ENCODE measurements at regions not wholly inside any gene's neighbourhood (a gene's known extent, or its start where the extent isn't known, plus 50 kb on each side); places are given as distances from the start of the nearest gene placed in this dataset.

DNA sequence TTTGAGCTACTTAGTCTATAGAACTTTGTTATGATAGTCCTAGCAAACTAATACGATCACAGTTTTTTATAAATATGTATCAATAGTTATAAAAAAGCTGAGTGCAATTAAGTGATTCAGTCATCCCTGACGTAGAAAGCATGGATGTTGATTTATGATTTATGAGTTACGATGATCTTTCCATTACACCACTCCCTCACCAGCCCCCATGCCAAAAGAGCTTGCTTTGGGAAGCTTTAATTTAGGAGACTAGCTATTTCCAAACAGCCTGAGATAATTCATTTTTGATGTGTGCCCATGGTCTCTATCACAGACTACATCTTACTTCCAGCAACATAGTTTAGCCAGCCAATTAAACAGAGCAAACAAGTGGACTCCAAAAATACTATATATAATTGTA lies 256.8 kb downstream of the GABRG2 start:
- no peak for DNase-seq (ENCODE audit: low read depth)

DNA sequence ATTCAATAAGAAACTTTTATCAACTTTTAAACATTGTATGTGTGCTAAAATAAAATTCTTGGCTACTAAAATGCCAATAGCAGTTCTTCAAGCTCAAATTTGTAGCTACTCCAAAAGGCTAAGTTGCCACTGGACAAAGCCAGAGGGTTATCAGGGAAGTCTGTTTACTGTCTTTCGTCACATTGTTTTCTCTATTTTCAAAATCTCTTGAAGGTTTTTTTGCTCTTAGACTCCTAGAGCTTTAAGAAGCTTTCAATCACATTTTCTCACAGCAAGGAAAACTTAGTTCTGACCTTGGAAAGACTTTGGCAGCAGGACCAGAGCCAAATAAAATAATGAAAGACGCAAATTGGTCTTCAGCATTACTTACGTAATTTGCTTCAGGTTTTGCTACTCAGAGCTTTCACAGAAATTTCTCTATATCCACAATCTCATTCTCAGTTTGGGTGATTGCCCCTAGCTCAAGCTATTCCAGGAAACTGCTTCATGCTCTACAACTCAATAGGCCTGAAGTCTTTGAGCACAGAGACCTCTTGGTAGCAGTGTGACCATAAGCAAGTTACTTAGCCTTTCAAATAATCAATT lies 257.7 kb downstream of the GABRG2 start:
- no peak for DNase-seq (ENCODE audit: low read depth)

DNA sequence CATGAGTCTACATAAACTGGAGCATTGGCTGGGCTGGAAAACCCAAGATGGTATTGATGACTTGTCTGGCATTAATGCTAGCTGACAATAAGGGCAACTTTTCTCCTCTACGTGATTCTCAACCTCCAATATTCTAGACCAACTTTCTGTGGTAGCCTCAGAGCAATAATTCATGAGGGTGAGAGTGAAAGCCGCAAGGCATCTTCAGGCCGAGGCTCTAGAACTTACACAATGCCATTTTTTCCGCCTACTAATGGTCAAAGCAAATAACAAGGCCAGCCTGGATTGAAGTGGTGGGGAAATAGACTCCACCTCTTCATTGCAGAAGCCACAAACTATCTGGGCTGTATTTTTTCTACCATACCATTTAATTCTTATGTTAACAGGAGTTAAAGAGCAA lies 267.4 kb downstream of the GABRG2 start:
- no peak for DNase-seq (ENCODE audit: low read depth)

DNA sequence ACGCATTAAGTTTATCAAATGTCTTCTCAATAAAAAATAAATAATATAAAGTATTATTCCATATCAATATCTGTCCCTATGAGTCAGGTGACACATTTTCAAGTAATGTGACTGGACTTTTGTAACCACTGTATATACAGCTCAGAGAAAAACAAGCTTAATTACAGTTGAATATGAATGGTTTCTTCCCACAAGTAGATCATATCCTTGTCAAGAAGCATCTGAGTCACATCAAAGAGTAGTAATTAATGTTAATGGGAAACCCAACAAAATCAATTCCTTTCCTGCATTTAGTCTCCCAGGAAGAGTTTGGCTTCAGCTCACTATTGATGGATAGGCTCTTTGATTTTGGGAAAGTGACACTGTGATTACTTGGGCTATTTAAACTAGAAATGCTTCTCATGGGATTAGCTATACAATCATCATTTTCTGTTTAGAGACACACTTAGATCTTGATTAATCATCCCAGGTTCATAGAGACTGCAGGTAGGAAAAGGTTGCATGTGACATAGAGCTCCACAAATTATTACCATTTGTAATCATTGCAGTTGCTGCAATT lies 292.9 kb downstream of the GABRG2 start:
- DNase-seq (ENCODE audit: low read depth), result no peak

DNA sequence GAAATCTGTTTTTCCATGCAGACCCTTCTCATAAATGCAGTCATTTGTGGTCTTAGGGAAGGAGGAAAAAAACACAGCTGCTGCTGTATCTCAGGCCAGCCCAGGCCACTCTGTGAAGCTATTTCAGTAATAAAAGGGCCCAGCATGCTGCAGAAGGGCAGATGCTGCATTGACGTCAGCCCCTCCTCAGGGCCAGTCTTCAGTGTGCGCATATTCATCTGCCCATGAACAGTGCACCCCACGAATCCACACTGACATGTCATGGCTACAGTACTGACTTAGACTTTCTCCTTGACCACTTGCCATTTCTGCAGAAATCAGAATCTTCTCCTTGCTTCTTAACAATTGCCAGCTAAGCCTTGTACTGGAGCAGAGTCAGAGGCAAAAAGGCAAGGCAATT lies 304.7 kb downstream of the GABRG2 start:
- DNase-seq (ENCODE audit: low read depth), result no peak

DNA sequence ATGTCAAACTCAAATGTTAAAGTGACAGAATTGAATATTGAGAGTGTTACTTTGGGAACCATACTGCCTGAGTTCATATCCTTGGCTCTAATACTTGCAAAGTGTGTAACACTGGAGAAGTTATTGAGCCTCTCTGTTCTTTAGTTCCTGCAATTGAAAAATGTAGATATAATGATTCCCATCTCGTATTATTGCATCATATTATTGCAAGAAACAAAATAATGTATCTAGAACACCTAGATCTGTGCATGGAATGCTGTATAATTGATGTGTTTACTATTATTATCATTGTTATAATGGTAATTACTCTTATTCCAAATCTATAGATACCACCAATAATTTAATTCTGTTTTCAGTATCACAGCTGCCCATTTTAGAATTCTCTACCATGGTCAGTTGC lies 310.3 kb downstream of the GABRG2 start:
- DNase-seq (ENCODE audit: low read depth), result no peak

DNA sequence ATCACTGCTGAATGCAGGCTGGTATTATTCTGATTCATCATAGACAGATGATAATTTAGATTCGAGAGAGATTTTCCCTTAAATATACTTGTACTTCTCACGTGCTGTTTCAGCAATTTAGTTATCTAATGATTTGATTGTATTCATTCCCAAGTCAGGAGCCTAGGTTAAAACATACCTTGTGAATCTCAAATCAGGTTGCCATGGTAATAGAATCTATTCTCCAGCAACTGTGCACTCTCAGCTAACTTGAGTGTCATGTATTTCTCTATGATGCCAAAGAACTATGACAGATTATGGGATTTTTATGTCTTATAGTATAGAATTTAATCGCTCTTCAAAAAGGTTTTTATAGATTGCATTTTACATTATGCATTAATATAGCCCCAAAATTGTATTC lies 315.3 kb downstream of the GABRG2 start:
- DNase-seq (ENCODE audit: low read depth), result no peak

DNA sequence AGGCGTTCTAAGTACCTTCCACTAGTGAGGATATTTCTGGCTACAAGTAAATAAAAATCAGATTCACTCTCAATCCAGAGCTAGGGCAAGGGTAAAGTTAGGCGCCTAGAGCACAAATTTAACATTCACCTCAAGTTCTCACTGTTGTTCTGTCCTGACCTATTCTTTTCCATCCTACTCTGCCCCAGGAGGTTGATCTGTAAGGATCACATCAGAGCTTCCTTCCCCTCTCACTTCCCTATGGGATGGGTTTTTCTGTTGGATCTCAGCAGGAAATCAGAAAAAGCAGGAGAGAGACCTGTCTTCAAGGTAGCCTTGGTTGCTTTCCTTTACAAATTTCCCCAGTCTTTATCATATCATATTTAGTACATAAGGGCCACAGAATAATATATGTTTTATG lies 316.7 kb downstream of the GABRG2 start:
- no peak for DNase-seq (ENCODE audit: low read depth)

DNA sequence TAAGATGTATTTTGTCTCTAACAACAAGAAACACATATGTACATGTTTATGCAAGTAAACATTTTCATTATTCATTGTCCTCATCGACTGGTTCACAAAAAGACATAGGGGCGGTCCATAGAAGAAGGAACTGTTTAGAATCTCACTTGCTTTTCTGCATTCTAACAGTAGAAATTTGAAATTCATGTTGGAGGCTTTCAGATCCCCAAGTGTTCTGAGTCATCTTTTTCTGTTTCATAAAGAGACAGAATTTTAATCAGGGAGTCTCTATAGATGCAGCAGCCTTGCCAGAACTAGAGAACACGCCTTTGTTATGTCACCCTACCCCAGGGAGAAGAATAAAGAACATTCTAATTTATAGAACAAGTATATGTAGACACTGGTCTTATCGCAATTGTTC lies 324.3 kb downstream of the GABRG2 start:
- DNase-seq (ENCODE audit: low read depth), result no peak

DNA sequence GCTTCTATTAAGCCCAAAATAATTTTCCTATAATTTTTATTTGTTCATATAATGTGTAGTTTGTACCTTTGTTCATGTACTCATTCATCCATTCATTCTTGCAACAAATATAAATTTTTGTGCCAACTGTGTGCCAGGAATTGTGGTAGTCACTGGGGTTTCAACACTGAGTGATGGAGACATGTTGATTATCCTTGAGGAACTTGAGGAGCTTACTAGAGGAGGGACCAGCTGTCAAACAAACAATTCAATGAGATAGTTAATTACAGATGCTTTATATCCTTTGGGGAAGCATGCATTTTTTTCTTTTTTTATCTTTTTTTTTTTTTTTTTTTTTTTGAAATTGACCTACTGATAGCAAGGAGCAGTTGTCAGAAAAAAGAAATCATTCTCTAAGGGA lies 324.8 kb downstream of the GABRG2 start:
- DNase-seq (ENCODE audit: low read depth), result no peak

DNA sequence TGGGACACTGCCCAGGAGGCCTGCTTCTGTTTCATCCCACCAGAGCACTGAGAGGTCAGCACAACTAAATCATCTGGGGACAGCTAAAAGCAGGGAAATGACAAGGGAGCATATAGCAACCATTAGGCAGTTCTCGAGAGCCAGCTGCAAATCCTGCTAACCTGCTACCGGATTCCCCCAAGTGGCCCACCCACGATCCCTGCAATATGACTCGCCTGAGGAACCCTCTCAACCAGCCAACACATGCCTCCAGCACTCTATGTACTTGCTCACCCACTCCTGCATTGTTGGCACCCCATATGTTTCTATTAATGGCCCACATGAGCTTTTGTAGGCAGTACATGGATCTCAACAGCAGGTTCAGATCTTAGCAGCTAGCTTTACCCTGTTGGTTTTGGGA lies 326.0 kb downstream of the GABRG2 start:
- no peak for DNase-seq (ENCODE audit: low read depth)

DNA sequence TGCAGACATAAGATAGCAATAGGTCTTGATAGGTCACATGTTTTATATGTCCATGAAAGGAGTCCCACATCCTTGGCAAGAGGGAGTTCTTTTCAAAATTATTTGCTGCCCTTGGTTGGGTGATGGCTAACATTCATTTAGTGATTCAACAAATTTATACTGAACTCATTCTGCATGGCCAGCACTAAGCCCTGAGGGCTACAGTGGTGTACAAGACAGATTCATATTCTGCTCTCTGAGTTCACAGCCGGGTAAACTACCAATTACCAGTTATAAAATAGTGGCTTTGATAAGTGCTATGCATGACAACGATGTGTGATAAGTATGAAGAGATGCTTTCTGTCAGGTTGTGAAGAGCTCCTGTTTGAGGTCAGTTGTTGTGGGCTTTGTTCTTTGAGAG lies 340.0 kb downstream of the GABRG2 start:
- no peak for DNase-seq (ENCODE audit: low read depth)

DNA sequence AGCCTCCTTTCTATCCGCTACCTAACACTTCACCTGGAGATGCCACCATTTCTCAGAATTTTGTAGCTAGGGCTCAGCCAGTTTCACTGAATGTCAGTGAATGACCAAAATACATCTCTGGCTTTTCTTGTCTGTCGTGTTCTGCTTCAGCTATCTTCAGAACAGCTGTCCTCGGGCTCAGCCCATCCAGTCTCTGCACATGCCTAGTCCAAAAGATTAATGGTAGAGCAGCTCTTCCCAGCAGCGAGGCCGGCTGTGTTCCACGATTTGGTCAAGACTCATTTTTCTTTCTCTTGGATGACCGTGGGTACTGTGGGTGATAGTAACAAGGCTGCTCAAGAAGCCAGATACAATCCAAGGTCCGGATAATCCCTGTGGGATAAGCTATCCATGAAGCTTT lies 342.8 kb downstream of the GABRG2 start:
- DNase-seq (ENCODE audit: low read depth), result no peak

DNA sequence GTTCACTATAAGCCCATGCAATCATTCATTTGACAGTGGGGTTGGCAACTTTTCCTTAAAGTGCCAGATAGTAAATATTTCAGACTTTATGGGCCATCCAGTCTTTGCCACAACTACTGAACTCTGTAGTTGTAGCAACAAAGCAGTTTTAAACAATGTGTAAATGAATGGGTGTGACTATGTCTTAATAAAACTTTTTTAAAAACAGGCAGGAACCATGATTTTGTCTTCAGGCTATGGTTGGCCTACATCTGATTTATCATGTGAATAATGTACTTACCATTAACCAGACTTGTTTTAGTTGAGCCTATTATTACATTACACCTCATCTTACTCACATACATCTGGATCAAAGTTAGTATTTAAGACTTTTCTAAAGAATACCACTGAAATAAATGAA lies 361.6 kb downstream of the GABRG2 start:
- no peak for DNase-seq (ENCODE audit: low read depth)

DNA sequence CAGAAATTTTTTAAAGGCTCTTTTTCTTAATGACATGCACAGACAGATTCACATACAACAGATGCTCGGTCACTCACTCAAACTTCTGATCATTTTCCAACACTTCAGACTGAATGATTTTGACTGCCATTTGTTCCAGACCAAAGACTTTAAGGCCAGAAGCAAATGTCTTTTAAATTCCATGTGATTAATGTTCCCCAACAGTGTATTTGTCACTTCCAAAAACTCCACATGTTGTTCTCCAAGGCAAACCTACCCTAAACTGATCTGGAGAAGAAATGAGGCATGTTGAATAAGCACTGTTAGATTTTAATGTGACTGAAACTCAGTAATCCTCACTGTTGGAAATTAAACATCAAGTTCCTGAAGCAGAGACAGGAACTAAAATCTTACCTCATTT lies 366.7 kb downstream of the GABRG2 start:
- DNase-seq (ENCODE audit: low read depth), result no peak

DNA sequence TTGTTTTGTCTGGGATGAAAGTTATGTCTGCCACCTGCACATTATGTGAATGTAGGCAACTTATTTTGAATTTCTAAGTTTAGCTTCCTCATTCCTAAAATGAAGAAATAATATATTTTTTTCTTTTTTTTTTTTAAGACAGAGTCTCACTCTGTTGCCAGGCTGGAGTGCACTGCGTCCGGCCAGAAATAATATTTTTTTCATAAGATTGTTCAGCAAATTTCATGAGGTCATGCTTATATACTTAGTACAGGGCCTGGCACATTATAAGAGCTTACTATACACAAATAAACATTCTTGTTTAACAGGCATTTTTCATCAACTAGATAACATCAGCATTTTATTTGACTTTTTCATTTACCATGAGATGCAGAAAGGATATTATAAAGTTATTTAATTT lies 368.5 kb downstream of the GABRG2 start:
- DNase-seq (ENCODE audit: low read depth), result no peak

DNA sequence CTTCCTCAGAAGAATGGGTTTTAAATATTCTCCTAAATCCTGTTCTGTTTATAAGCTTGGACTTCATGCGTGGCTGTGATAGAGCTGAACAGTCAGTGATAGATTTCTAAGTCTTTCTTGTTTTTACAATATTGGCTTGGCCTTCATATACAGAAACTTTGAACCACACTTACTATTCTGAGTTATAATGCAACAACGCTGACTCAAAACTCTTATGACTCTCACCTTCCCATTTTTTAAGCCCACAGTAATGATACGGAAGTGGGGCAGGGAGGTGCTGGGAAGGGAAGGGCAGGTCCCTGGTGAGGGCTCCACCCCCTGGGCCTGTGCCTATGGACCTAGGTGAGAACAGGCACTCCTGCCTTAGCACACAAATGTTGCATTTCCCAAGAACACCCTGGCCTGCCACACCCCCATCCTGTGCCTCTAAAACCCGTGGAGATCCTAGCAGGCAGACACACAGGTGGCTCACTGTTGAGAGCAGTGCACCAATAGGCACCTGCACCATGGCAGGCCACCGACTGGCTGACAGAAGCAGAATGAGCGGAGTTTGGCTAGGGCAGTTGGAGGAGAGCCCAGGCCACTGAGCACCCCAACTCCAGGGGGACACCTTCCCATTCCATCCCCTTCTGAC lies 376.7 kb downstream of the GABRG2 start:
- DNase-seq (ENCODE audit: low read depth), result no peak

DNA sequence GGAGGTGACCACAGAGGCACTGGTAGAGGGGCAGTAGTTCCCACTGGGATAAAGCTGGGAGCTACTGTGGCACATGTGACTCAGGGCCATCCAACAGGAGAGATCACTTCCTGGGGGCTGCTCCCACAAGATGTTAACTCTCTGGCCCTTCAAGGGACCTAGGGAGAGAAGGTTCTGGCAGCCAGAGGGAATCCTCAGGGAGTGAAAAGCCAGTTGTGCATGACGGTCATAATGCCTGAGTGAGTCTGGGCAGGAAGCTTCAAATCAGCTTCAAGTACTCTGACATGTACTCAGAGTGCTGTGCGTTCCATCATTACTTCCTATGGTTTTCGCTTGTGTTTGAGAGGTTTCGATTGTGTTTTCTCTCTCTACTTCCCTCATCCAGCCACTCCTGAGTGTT lies 388.5 kb downstream of the GABRG2 start:
- no peak for DNase-seq (ENCODE audit: low read depth)

DNA sequence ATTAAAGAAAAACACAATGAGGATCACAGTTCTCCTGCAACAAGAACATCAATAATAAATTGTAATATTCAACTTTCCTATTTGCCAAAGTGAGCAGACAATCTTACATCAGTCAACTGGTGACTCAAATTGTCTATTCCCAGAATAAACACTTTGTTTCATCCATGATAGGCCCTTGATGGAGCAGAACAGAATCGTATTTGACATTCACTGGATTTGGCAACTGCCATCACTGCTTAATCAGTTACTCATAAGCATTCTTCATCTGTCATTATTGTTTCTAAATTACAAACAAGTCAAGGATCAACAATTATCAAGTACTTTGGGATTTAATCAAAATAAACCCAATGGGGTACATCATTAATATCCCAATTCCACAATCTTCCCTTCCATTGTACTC lies 398.4 kb downstream of the GABRG2 start:
- no peak for DNase-seq (ENCODE audit: low read depth)

DNA sequence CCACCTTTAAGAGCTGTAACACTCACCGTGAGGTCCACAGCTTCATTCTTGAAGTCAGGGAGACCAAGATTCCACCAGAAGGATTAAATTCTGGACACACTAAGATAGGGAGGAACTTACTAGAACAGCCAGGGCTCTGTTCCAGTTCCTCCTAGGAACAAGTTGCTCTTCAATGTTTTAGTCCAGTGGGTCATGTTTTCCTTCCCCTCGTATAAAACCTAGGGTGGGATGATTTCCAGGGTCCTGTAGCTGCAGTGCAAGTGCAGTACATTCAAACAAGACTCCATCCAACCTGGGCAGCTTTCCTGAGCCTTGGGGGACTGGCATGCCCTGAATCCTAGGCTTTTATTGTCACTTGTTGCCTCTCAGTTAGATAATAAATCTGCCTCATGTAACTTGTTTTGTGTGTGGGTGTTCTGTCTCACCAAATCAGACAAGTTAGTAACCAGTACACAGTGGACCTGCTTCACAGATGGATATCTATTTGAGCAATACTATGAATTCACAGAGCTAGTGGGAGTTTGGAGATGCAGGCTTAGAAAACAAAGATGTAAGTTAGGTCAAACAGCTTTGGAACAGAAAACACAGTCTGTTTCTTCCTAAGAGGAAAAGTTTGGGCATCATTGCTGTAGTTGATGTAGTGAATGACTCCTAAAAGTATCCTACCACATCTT lies 405.6 kb downstream of the GABRG2 start:
- DNase-seq (ENCODE audit: low read depth), result no peak

DNA sequence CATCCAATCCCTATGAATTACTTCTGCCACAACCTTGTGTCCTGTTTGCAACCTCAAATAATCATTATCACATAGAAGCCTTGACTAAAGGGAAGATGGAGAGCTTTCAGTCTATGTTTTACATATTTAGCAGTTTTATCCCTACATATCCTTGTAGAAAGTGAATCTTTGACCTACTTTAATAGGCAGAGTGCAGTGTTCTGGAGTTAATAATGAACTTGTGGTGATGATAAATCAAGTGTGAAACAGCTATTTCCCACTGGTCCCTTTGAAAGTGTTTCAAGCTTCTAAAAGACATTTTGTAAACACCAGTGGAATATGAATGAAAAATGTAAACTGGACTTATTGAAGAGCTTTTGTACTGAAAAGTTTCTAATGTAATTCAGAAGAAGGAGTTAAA lies 406.7 kb downstream of the GABRG2 start:
- no peak for DNase-seq (ENCODE audit: low read depth)

DNA sequence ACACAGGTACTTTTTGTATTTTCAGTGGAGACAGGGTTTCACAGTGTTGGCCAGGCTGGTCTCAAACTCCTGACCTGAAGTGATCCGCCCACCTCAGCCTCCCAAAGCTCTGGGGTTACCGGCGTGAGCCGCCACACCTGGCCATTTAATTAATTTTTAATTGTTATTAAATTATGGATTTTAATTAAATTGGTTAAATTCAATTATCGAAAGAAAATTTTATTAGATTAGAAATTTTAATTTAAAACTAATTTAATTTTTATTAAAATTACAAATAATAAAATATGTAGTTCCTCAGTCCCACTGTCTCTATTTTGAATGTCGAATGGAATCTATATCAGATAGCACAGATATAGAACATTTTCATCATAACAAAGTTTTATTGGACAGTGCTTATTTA lies 416.5 kb downstream of the GABRG2 start:
- DNase-seq (ENCODE audit: low read depth), result no peak

DNA sequence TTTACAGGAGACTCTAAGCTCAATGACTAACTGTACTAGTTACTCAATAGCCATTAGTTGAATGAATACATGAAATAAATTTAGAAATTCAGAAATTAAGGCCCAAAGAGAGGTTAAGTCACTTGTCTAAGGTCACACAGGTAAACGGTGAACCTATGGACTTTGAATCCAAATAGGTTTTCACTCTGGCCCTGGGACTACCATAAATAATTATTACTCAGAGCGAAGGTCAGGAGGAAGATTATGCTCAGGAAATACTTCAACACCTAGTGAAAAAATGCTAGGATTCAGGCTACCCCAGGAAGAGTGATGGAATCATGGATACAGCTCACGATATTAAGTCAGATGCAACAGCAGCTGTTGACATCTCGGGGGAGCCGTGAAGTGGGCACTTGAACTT lies 417.4 kb downstream of the GABRG2 start:
- no peak for DNase-seq (ENCODE audit: low read depth)
